GM18873 (cell line): ENCODE measurements at regions not wholly inside any gene's neighbourhood (a gene's known extent, or its start where the extent isn't known, plus 50 kb on each side); places are given as distances from the start of the nearest gene placed in this dataset.

ENCODE experiments used
- ATAC-seq: cut with Tn5 transposase; IDR thresholded peaks from one replicate; pipeline ENCODE4 v1.9.1; 2021; ENCODE audit warnings: mild to moderate bottlenecking, moderate library complexity, moderate number of reproducible peaks; ENCODE audit not compliant: unreplicated experiment, low FRiP score

DNA sequence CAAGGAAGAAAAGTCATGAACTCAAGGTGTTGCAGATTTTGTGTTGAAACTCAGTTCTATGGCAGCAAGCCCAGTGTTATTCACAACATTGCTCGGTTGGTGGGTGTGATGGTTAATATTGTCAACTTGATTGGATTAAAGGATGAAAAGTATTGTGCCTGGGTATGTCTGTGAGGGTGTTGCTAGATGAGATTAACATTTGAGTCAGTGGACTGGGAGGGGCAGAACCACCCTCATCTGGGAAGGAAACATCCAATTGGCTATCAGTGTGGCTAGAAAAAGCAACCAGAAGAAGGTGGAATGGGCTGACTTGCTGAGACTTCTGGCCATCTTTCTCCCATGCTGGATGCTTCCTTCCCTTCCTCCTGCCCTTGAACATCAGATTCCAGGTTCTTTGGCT is 353.2 kb downstream of the ADRA2A start:
- no peak for ATAC-seq

DNA sequence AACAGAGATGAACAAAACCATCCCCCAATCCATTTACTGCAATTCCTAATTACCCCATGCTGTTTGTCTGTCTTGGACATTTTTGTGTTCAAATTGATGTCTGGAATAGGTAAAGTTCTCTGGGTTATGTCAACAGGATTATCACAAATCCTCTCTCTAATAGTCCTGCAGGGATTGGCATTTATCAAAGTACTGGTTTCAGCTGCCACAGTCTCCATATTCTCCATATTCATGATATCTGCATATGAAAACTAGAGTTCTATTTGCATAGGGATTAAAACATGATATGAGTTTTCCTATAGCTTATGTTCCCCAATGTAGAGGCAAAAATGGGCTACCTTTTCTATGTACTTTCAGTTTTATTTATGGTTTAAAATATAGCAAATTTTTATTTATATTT is 355.8 kb downstream of the ADRA2A start:
- no peak for ATAC-seq

DNA sequence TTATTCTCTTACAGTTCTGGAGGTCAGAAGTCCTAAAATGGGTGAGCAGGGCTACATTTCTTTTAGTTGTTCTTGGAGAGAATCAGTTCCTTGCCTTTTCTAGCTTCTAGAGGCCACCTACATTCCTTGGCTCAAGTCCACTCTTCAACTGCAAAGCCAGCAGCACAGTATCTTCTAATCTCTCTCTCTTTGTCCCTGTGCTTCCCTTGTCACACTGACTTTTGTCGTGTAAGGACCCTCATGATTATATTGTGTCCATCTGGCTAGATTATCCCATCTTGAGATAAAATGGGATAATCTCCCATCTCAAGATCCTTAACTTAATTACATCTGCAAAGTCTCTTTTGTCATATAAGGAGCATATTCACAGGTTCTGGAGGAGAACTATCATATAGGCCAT is 359.0 kb downstream of the ADRA2A start:
- no peak for ATAC-seq

DNA sequence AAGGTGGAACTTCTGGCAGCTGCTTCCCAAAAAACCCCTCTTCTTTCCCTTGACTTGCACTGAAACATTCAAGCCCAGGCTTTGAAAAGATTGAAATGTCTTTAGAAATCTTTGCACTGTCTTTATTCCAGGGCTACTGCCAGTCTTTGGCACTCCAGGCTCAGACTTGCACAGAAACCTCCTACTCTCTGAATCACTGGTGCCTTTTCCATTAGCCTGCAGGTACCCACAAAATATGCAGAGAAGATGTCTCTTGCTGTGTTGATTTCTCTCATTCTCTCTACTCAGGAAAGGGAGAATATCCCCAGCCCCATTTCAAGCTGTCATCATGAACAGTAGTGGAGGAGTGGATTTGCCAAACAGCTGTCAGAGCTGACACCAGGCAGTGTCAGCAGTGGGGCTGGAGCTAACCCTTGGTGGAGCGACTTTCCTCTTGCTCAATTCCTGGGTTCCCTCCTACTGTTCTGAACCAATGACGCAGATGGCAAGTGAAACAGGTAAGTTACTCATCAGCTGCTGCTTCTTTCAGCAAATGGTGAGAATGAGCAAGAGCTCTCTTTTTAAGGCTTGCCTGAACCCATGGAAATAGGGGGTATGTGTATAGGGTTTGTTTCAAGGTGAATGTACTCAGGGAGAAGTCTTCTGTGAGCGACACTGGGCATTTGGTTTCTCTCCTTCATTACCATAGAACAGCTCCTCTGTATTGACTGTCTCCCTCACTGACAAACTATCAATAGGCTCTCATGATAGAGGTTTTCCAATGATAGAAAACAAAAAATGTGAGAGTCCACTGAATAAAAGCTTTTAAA is 362.4 kb downstream of the ADRA2A start:
- ATAC-seq = no peak

DNA sequence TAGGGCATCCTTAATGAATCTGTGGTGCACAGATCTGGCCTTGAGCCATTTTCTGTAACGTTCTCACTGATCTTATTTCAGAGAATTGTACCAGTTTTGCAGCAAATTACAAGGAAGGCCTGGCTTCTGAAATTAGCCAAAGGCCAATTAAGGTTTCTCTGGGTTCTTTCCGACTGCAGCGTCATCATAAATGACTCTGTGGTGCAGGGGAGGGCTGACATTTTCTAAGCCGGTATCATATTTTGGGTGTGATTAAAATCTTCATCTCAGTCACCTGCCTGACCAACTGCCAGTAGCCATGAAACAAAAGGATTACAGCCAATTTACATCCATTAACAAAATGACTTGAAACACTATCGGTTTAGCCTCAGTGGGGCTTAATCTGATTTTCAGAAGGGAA is 363.7 kb downstream of the ADRA2A start:
- no peak for ATAC-seq

DNA sequence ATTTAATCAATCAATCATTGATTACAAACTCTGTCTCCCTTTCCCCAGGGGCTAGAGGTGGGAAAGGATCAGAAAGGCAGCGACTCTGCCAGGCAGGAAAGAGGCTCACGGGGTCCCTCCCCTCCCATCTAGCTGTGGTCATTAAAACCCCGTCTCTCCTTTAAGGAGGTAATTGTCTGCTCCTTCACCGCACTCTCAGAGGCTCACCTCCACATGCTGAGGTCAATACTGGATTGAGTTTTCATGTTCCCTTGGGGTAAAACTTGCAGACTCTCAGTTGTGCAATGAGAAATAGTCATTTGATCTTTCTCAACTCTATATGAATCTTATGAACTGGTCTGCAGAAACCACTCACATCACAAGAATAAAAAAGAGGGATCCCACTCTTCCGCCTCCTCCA is 368.8 kb downstream of the ADRA2A start:
- ATAC-seq = no peak

DNA sequence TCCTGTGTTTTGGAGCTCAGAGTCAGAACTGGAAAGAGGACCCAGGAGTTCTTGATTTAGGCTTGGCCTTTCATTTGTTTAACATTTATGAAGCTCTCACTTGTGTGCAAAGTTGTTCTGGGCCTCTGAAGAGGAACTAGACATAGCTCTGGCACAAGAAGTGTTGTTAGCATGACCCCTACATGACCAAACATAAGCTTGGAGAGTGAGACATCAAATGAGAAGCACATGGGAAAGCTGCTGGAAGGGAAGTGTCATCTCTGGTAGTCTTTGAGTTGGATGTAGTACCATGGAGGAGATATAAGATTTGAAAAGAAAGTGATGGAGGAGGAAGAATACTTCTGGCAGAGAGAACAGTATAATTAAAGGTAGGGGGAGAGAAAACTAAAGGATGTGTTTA is 370.1 kb downstream of the ADRA2A start:
- no peak for ATAC-seq

DNA sequence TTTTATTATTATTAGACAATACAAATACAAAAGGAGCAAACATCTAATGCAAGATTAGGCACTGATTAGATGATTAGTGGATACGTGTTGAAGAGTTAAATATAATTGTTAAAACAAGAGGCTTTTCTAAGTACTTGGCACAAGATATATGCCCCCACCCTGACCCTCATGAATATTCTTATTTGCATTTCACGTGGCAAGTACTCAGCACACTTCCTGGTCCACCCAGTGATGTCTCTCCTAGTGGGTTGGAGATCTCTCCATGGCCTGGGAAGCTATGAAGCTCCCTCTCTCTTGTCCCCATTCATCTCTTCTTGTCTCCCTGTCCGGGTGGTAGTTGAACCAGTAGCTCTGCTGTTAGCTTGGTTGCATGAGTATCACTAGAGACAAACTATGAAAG is 375.3 kb downstream of the ADRA2A start:
- no peak for ATAC-seq

DNA sequence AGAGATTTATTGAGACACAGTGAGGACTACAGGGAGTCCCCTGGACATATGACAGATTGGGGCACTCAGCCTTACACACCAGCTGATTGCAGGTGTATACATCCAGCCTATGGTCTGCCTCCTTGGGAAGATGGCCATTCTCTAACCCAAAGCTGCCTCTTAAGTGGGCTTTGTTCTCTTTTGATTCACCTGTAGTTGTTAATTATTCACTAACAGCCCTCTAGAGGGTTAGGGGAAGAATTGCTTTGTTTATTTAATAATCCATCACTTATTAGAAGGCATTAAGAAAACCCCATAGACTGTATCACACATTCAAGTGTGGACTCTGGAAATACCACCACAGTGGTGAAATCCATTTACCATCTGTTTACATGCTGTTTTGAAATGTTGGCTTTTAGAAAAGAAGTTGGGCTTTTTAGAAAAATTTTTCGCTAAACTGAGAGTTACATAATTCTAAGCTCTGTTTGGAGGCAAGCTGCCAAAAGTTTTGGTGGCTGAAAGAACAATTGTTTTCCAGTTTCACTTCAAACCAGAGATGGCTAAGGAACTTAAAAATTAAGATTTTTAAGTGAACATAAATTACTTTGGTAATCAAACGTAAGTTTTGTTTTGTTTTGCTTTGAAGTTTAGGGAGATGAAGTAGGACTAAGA is 379.1 kb downstream of the ADRA2A start:
- no peak for ATAC-seq

DNA sequence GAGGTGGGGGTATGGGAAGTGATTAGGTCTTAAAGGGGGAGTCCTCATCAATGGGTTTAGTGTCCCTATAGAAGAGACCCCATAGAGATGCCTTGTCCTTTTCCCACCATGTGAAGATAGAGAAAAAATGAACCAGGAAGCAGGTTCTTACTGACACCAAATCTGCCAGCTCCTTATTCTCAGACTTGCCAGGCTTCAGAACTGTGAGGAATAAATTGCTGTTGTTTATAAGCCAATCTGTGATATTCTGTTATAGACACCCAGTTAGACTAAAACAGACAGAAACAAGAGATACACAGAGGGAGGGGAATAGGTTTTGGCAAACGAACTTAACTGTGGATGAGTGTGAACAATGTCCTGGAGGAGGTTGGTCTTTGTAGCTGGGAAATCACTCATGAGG is 381.4 kb downstream of the ADRA2A start:
- no peak for ATAC-seq

DNA sequence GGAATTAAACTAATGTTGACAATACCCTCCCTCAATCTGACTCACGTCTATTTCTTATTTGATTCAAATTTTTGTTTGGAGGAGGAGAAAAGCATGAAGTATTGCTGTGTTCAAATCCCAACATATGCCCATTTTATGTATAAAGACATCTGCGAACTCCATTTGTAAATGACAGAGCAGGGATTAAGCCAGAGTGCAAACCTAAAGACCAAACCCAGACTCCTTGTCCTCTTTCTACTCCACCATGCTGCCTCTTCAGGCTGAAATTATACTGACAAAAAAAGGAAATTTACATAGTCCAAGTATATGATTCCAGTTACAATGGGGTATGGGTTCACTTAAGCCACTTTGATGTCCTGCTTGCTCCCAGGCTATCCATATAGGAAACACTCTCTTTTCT is 383.1 kb downstream of the ADRA2A start:
- no peak for ATAC-seq

DNA sequence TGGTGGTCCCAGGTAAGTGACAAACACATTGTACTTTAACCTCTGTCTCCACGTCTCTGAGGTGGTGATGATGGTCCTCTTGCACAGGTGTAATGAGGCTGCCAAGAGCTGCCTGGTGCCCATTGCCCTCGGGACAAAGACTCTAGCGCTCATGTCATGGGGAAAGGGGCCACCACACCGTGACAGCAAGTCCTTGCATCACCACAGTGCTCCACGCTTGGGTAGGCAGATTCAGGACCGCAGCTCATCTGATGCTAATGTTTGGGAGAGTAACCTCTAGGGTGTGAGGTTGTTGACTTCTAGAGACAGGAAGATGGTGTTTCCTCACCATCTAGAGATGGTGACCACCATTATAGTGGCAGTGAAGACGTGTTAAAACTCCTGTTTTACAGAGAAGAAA is 395.6 kb downstream of the ADRA2A start:
- no peak for ATAC-seq

DNA sequence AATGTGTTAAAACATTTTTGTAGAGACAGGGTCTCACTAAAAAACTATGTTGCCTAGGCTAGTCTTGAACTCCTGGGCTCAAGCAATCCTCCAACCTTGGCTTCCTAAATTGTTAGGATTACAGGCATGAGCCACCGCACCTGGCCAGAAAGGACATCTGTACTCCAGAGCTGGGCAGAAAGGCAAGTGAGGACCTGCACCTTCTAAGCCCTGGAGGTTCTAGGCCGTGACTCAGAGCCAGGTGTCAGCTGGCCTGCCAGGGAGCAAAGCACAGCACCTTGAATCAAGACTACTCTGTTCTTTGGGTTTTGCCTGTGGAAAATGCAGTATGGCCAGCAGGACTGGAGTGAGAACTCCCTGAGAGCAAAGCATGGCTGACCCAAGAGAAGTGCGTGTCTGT is 396.5 kb downstream of the ADRA2A start:
- ATAC-seq = no peak

DNA sequence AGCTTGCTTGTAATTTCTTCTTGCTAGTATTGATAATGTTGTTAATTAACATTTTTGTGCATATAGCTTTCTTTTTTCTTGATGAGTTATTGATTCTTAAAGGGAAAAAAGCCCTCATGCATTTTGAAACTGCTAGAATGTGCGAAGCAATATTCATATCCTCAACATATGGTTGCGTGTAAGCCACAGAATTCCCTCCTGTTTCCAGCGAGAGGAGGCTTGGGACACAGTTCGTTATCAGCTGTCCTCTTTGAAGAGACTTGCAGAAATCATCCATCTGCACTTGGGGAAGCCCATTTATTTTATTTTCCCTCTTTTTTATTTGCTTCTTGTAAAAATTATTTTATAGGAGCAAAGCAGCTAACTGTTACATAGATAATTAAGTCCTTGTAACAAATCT is 398.0 kb downstream of the ADRA2A start:
- no peak for ATAC-seq

DNA sequence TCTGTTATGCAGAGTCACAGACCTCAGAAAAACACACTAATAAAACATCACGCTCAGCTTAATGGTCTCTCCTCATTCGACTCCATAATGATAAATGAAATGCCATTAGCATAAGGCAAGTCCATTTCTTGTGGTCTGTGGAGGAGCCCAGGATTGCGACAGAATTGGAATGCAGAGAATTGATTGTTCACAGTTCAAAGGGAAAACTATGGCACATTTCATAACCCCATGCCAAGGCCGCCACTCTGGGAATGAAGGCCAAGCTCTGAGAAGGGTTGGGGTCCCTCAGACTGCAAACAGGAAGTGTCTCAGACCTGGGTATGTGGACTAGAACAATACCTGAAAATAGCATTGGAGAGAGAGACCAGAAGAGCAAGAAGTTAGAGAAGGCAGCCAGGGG is 398.9 kb downstream of the ADRA2A start:
- ATAC-seq = no peak

DNA sequence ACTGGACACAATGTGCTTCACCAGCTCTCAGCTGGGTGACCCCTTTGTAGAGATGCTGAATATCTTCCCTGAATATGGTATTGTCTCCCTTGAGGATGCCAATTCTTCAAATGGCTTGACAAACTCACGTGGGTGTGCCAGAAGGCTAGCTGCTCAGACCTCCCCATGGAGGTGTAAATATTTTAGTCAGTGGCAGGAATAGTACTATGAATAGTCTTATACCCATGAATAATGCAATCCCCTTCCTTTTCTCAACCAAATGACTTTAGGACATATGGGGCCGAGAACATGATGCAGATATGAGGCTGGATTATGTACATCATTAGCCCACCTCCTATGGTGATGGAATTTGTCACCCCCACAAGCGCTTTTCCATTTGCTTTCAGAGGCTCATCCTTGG is 401.8 kb downstream of the ADRA2A start:
- no peak for ATAC-seq

DNA sequence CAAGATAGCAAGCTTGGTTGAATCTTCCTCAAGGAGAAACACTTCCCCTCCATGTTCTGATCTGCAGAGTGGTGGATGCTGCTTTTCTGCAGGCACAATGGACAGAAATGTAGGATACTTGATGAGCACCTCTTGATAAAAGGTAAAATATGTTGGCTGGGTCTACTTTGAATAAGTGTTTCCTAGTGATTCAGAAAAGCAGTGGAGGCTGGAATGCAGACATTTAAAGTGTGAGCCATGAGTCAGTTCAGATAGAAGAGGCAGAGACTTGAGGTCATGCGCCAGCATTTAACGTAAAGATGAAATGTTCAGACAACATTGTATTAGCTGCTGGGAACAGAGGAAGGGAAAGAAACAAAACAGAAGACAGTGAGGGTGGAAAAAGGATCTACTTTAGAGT is 403.1 kb downstream of the ADRA2A start:
- no peak for ATAC-seq

DNA sequence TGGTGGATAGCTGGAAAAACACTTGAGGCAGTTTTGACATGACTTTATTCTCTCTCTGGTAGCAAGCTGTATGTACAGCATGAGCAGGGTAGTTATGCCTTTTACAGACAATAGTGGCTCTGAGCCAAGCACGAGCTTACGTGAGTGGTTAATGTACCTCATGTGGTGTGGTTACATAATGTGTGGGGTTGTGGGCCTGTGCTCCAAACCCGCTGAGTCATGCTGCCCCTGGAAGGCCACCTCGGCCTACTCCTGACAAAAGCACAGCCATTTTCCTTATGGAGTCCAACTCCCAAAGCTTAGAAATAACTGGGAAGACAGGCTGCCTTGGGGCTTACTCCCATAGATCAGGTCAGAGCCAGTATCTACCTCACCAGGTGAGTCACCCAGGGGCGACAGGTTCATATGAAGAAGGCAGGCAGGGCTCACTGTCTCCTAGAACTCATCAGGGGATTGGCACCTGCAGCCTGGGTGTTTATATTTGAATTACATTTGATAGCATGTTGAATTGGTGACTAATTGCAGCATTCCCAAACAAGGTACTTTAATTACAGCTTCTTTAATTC is 404.5 kb downstream of the ADRA2A start:
- ATAC-seq = no peak

DNA sequence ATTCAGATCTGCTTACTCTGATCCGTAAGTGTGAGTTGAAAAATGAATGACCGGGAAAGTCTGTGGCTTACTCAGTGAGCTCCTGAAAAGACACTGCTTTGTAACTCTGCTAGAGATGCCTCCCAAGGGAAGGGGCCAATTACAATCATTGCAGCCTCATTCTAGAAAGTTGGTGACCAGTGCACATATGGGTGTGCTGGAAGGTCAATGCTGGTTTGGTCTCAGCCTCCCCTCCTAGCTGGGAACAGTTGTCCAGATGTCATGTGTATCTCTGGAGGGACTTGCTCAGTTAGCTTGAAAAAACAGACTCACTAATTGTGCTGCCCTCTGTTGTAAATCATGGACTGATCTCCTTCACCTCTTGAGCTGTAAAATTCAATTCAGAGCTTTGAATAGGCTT is 405.0 kb downstream of the ADRA2A start:
- no peak for ATAC-seq

DNA sequence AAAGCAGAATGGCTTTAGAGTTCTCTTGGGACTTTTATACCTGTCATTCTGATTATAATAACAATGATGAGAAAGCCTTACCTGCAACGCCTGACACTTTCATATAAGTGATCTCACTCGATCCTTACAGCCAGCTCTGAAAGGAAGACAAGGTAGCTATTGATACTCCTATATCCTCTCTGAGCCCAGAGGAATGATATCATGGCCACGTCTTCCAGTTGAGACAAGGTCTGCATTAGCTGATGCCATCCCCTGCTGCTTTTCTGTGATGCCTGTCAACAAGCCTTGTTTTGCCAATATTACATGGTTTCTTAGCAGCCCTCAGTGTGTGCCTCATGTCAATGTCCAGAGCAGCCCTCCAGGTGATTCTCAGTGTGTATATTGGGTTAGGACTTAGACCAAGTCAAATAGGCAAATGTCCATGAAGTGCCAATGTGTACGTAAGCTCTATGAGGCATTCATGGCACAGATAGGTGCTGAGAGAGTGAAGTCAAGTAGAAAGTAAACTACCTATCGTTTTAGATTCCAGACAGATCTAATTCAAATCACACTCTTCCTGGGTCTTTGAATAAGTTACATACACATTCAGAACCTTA is 405.9 kb downstream of the ADRA2A start:
- ATAC-seq = no peak

DNA sequence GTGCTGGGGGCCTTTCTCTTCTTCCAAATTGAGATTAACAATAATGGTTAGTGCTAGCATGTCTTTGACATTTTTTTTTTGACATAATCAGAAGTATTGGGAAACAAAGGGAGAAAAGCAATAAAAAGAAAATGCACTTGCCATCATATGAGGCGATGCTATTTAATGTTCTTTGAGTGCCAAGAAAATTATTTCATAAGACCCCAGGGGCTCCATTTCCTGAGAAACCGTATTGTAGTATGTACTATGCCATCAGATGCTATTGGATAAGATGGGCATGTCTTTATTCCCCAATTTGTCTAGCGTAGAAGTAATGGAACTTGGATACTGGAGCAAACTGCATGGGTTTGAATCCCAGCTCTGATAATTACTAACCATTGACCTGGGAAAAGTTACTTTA is 408.9 kb downstream of the ADRA2A start:
- ATAC-seq = no peak

DNA sequence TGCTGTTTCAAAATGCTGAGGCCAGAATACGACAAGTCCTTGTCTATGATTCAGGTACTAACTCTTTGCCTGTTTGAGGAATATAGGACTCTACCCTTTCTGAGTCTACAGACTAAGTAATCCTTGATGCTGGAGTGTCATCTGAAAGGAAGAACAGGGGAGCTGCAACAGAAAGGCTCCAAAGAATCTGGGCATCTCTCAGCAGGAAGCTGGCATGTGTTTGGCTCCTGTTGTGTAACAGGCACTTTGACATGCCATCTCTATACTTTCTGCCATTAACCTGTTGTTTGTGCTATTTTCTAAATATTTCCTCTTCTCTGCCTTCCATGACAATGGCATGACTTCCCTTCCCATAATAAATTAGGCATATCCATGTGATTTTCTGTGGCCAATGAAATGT is 409.5 kb downstream of the ADRA2A start:
- ATAC-seq = no peak
